PFSK-1 (cell line): ENCODE measurements at regions not wholly inside any gene's neighbourhood (a gene's known extent, or its start where the extent isn't known, plus 50 kb on each side); places are given as distances from the start of the nearest gene placed in this dataset.

Experiments
- POLR2AphosphoS5 ChIP-seq: IDR thresholded peaks from 2 replicates; pipeline ENCODE4 v1.6.1; 2012; ENCODE audit warnings: low read depth, mild to moderate bottlenecking, control low read depth, low read length, moderate library complexity
- SIN3A ChIP-seq: IDR thresholded peaks from 2 replicates; pipeline ENCODE4 v1.6.1; 2012; ENCODE audit warnings: mild to moderate bottlenecking, low read length, moderate library complexity, borderline replicate concordance; ENCODE audit not compliant: insufficient read depth

DNA sequence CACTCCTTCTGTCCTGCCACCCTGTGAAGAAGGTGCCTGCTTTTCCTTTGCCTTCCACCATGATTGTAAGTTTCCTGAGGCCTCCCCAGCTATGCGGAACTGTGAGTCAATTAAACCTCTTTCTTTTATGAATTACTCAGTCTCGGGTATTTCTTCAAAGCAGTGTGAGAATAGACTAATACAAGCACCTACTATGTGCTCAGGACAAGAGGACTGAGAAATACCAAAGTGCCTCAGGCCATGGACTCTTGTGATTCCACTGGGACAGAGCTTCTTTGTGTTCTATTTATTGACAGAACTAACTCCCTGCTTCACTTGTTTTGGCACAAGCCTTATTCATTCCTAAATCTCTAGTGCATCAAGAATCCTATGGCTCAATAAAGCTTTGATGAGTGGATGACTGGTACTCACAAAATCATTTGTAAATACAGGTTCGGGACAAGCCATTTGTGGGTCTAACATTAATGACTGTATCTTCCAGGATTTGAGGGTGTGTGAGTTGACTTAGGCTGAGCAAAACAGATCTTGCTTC is 204.2 kb downstream of the PDCD6IP start:
- TF ChIP-seq POLR2AphosphoS5, result no peak
- no peak for TF ChIP-seq SIN3A
